ENCODE measurements at regions not wholly inside any gene's neighbourhood (a gene's known extent, or its start where the extent isn't known, plus 50 kb on each side); places are given as distances from the start of the nearest gene placed in this dataset.

DNA sequence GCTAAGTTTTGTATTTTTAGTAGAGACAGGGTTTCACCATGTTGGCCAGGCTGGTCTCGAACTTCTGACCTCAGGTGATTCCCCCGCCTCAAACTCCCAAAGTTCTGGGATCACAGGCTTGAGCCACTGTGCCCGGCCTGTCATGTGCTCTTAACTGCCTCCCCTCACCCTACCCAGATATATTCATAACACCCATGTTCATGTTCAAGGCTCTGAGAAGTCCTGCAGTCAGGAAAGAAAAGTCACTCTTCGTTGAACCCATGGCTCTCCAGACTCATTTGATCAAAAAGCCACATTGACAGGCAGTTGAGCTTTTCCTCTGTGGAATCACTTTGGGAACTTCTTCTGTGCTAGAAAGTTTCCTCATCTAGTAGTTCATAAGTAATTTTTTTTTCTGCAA lies 545.5 kb upstream of the TBX3 start:
- Mint-ChIP-seq H3K27ac (no peak overlapping the region), H3K9me3 (ENCODE audit: low read depth) (no peaks in the 10 kb centered on the region), H3K4me3 (ENCODE audit: low read depth) (no peak overlapping the region), H3K27me3 (peaks cover 5% of the 10 kb centered on the region), H3K36me3 (ENCODE audit: insufficient read depth) (no peaks in the 10 kb centered on the region), H3K4me1 (ENCODE audit: low read depth) (no peaks in the 10 kb centered on the region)
- TF ChIP-seq, protein P1, sequence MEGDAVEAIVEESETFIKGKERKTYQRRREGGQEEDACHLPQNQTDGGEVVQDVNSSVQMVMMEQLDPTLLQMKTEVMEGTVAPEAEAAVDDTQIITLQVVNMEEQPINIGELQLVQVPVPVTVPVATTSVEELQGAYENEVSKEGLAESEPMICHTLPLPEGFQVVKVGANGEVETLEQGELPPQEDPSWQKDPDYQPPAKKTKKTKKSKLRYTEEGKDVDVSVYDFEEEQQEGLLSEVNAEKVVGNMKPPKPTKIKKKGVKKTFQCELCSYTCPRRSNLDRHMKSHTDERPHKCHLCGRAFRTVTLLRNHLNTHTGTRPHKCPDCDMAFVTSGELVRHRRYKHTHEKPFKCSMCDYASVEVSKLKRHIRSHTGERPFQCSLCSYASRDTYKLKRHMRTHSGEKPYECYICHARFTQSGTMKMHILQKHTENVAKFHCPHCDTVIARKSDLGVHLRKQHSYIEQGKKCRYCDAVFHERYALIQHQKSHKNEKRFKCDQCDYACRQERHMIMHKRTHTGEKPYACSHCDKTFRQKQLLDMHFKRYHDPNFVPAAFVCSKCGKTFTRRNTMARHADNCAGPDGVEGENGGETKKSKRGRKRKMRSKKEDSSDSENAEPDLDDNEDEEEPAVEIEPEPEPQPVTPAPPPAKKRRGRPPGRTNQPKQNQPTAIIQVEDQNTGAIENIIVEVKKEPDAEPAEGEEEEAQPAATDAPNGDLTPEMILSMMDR (IDR thresholded peaks at IDR 0.05; ENCODE audit: unreplicated experiment): no peak
- no peak for DNase-seq (ENCODE audit: low spot score, unreplicated experiment)

DNA sequence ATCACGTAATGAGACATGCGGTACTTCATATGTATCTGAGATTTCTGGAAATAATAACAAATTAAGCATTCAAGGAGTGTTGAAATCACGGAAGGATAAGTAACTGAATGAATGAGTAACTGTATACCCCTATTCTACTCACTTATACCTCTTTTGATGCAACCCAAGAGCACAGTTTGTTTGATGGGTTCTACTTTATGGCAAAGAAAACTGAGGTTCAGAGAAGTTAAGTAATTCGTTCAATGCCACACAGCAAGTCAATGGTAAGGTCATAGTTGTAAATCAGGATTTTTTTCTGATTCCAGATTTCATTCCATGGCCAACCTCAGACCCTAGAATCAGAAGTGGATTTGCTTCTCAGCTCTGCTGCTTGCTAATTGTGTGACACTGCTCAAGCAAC lies 544.5 kb upstream of the TBX3 start:
- H3K36me3 Mint-ChIP-seq (ENCODE audit: insufficient read depth): no peaks in the 10 kb centered on the region
- DNase-seq (ENCODE audit: low spot score, unreplicated experiment): no peak
- H3K27ac Mint-ChIP-seq: no peak overlapping the region
- H3K9me3 Mint-ChIP-seq (ENCODE audit: low read depth): no peaks in the 10 kb centered on the region
- H3K4me3 Mint-ChIP-seq (ENCODE audit: low read depth): no peak overlapping the region
- H3K27me3 Mint-ChIP-seq: no peaks in the 10 kb centered on the region
- H3K4me1 Mint-ChIP-seq (ENCODE audit: low read depth): peaks cover 6% of the 10 kb centered on the region
- TF ChIP-seq, protein P1 (IDR thresholded peaks at IDR 0.05; ENCODE audit: unreplicated experiment): no peak

DNA sequence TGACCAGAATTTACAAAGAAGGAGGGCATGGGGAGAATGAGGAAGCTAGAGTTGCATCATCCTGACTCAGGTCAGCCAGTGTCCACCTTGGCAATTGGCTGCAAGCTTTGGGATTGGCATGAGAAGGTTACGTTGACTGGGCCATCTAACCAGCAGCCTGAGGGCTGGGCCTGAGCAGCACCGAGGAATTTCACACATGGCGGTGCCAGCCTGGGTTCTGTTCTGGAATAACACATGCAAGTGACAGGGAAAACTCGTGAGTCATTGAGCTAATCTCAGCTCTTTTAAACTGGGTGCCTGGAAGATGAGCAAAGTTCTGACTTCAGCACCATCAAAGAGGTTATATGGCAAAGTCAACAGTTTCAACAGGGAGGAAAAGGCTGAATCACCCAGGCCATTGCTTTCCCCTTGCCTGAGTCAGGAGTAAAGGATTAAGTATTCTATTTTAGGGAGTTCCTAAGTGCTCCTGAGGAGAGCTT lies 543.2 kb upstream of the TBX3 start:
- Mint-ChIP-seq H3K4me3 (ENCODE audit: low read depth) (no peak overlapping the region), H3K27ac (no peak overlapping the region), H3K36me3 (ENCODE audit: insufficient read depth) (no peaks in the 10 kb centered on the region), H3K4me1 (ENCODE audit: low read depth) (peaks cover 13% of the 10 kb centered on the region), H3K9me3 (ENCODE audit: low read depth) (no peaks in the 10 kb centered on the region), H3K27me3 (no peaks in the 10 kb centered on the region)
- TF ChIP-seq, protein P1 (IDR thresholded peaks at IDR 0.05; ENCODE audit: unreplicated experiment): no peak
- DNase-seq (ENCODE audit: low spot score, unreplicated experiment): no peak

DNA sequence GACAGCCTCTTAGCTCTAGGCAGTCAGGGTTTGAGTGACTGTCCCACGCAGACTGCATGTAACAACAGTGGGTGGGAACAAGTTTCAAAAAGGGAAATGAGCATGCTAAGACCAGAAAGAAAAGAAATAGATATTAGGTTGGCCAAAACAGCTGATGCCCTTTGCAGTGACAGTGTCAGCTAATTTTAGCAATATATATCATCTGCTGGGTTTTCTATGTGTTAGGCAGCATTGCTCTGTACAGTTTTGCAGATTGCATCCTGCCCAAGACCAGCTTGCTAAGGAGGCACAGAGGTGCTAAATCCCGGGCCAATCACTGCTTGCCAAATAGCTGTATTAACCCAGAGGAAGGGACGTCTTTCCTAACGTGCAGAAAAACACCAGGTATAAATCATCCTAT lies 541.9 kb upstream of the TBX3 start:
- H3K27me3 Mint-ChIP-seq: no peaks in the 10 kb centered on the region
- H3K27ac Mint-ChIP-seq: no peak overlapping the region
- no peaks in the 10 kb centered on the region for H3K9me3 Mint-ChIP-seq (ENCODE audit: low read depth)

DNA sequence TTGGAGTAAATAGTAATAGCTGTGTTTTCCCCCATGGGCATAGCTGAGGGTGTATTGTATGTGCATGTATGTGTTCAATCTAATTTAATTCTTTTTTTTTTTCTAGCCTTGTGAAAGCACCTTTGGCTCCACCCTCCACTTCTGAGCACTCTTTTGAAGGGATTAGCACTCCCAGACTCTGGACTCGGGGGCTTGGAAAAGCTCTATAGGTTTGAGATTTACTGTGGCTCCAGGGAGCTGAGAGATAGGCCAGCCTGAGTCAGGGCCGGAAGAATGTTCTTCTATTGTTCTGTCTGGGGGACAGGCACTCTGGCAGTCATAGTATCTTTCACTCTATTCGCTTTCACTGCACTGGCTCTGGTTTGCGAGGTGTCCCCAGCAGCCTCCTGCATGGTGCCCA lies 540.0 kb upstream of the TBX3 start:
- no peaks in the 10 kb centered on the region for H3K36me3 Mint-ChIP-seq (ENCODE audit: insufficient read depth)
- no peaks in the 10 kb centered on the region for H3K9me3 Mint-ChIP-seq (ENCODE audit: low read depth)
- DNase-seq (ENCODE audit: low spot score, unreplicated experiment): no peak
- no peaks in the 10 kb centered on the region for H3K27me3 Mint-ChIP-seq
- TF ChIP-seq, protein P1 (IDR thresholded peaks at IDR 0.05; ENCODE audit: unreplicated experiment): no peak
- no peak overlapping the region for H3K4me3 Mint-ChIP-seq (ENCODE audit: low read depth)
- no peak overlapping the region for H3K27ac Mint-ChIP-seq
- H3K4me1 Mint-ChIP-seq (ENCODE audit: low read depth): peaks cover 22% of the 10 kb centered on the region

More for the DNA sequence above, 541.9 kb upstream of the TBX3 start:
- TF ChIP-seq, protein P1 (IDR thresholded peaks at IDR 0.05; ENCODE audit: unreplicated experiment): no peak
- Mint-ChIP-seq H3K36me3 (ENCODE audit: insufficient read depth) (no peaks in the 10 kb centered on the region), H3K4me3 (ENCODE audit: low read depth) (no peak overlapping the region), H3K4me1 (ENCODE audit: low read depth) (peaks cover 22% of the 10 kb centered on the region)
- DNase-seq (ENCODE audit: low spot score, unreplicated experiment): no peak
